HG03135 (cell line): ENCODE measurements at regions not wholly inside any gene's neighbourhood (a gene's known extent, or its start where the extent isn't known, plus 50 kb on each side); places are given as distances from the start of the nearest gene placed in this dataset.
A peak's percentile ranks its signal among the peaks of the same experiment; 100 is the strongest.
"Not testable (repeated sequence)": the region's sequence is repeated elsewhere in the genome, so short reads cannot be mapped to it uniquely, and the experiment has no call there.

Experiments
- ATAC-seq: cut with Tn5 transposase; IDR thresholded peaks from one replicate; pipeline ENCODE4 v1.9.1; 2021; ENCODE audit warnings: mild to moderate bottlenecking, moderate library complexity; ENCODE audit not compliant: unreplicated experiment

DNA sequence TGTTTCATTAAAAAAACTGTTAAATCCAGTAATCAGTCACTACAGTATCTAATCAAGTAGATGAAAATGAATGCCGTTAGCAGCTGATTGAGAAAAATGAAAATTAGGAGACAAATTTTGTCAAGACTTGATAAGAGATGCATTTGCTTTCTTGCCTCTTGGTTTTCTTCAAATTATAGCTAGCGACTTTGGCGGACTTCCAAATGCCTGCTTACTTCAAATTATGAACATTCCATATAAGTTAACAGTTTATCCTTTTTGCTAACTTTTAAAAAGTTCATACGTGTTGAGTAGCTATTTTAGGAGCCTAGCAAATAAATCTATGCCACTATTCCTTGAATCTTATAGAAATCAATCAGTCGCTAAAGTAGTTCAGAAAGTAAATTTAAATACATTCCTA, 58.8 kb downstream of the PPP4R3C start:
- ATAC-seq: no peak

- no peak for ATAC-seq
These were observed 64.0 kb downstream of the PPP4R3C start for GRCh38 chrX:27399146-27399456.

DNA sequence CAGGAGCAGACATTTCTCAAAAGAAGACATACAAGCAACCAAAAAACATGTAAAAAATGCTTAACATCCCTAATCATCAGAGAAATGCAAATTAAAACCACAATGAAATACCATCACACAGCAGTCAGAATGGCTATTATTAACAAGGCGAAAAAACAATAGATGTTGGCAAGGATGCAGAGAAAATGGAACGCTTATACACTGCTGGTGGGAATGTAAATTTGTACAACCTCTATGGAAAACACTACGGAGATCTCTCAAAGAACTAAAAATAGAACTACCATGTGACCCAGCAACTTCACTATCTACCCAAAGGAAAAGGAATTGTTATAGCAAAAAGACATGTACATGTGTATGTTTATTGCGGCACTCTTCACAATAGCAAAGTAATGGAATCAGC, 71.5 kb downstream of the PPP4R3C start:
- no peak for ATAC-seq

GRCh38 chrX:27381419-27381818, 81.7 kb downstream of the PPP4R3C start:
- no peak for ATAC-seq

GRCh38 chrX:27380163-27380845, 82.8 kb downstream of the PPP4R3C start:
- no peak for ATAC-seq

- no peak for ATAC-seq
These were observed 109.1 kb downstream of the PPP4R3C start for GRCh38 chrX:27354021-27354420.

- ATAC-seq: no peak
These were observed 112.7 kb downstream of the PPP4R3C start for GRCh38 chrX:27350476-27350875.

- peak; percentile 67 for ATAC-seq
These were observed 126.6 kb downstream of the PPP4R3C start for GRCh38 chrX:27336466-27337091.

GRCh38 chrX:27321632-27322031, 141.5 kb downstream of the PPP4R3C start:
- ATAC-seq: no peak

- ATAC-seq: no peak
These were observed 153.7 kb downstream of the PPP4R3C start for GRCh38 chrX:27309406-27309805.

DNA sequence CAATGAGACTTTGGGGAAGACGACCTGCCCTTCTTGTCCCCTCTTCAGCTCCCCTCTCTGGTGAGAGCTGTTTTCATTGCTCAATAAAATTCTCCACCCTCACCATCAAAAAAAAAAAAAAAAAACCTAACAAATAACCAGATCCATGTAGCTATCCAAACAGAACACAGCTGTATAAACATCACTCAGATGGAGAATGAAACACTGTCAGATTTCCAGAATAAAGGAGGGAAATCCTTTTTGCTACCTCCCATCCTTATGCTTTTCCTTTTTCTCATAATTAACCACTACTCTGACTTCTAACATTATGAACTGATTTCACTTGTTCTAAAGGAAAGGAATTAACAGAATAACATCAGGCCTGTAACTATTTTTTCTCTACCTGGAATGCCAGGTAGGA, 155.6 kb downstream of the PPP4R3C start:
- no peak for ATAC-seq

DNA sequence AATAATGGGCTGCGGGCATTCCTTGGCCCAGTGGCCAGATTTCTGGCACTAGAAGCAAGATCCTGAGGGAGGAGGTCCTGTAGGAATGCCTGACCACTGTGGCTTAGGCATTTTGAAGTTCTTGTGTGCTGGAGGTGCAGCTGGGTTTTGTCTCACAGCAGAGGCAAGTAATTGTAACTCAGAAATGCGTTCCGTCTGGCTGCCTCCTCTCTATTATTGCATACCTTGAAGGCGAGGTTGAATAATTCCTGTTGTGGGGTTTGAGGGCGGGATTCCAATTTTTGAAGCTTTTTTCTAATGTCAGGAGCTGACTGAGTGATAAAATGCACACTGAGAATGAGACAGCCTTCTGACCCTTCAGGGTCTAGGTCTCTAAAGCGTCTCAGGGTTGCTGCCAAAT, 170.6 kb downstream of the PPP4R3C start:
- ATAC-seq: not testable (repeated sequence)

DNA sequence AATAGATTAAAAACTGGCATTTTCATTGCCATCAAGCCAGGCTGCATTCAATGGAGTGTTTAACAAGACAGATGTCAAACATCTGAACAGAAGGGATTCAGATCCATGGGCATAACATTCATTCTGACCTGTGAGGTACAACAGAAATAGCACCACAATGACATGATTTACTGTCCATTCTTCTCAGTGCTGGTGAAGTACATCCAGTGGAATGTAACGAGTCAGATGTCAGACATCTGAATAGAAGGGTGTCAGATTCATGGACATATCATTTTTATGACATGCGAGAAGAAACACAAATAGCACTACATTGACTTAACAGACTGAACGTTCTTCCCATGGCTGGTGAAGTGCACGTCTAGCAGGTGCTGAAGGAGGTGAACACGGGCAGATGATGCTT, 186.4 kb downstream of the PPP4R3C start:
- ATAC-seq: no peak

- ATAC-seq: no peak
These were observed 208.5 kb downstream of the PPP4R3C start for GRCh38 chrX:27254656-27255055.

GRCh38 chrX:27251369-27251768, 211.8 kb downstream of the PPP4R3C start:
- ATAC-seq: no peak

DNA sequence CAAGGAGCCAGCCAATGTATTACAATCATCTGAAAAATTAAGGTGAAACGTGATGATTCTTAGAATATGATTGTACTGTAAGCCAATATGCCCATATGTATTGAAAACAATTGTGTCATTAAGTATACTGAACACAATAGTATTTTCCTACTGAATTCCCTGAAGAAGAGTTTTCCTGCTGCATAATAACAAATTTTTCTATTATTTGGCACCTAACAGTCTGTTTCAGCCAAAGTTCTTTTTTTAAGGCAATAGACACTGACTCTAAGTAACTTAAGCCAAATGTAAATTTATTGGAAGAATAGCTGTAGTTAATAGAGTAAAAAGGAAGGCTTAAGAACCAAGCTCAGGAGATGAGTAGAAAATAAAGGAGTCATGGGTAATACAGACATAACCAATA, 220.6 kb downstream of the PPP4R3C start:
- ATAC-seq: no peak

DNA sequence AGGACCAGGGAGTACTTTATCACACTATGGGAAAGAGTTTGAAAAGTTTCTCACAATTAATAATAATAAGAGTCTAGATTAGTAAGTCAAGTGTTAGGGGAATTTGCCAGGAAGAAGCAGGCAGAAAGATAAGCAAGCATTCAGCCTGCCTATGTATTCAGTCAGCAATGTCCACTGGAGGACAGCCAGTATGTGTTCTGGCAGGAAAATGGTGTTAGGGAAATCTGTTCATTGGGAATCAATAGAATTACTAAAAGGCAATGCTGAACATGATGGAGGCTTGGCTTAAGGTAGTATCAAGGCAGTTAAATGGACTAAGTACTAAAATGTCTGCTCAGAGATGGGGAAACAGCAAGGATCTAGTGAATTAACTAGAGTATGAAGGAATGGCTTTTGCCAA, 221.2 kb downstream of the PPP4R3C start:
- ATAC-seq: no peak

GRCh38 chrX:27240042-27240441, 223.1 kb downstream of the PPP4R3C start:
- ATAC-seq: not testable (repeated sequence)

DNA sequence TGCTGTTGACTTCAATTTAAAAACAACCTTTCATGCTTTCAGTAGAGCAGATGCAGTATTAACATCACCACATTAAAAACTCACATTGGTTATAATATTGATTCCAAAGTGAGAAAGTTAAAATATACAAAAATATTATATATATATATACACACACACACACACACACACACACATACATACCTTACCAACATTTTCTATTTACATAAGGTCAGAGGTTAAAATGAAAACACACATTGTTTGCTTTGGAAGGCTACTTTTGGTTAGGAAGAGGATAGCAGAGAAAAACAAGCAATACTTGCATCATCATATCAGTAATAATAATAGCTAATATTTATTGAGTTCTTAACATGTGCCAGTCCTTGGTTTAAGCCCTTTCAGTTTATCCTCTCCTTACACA, 226.5 kb downstream of the PPP4R3C start:
- ATAC-seq: no peak

GRCh38 chrX:27229721-27230120, 233.4 kb downstream of the PPP4R3C start:
- ATAC-seq: no peak

DNA sequence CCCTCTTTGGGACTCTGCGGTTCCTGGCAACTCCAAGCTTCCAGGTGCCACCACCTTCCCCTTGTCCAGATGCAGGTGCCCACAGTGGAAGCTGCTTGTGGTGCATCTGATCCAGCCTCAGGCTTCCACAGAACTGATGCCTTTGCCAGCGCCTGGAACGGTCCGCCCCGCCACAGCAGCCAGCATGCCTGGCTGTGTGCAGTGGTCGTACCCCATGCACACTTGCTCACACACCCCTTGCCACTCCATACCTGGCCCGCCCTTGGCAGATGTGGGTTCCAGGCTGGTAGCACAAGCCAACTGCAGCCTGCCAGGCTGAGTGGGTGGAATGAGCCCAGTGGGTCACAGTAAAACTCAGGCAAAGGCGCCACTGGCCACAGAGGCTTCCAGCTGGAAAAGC, 240.5 kb downstream of the PPP4R3C start:
- no peak for ATAC-seq

DNA sequence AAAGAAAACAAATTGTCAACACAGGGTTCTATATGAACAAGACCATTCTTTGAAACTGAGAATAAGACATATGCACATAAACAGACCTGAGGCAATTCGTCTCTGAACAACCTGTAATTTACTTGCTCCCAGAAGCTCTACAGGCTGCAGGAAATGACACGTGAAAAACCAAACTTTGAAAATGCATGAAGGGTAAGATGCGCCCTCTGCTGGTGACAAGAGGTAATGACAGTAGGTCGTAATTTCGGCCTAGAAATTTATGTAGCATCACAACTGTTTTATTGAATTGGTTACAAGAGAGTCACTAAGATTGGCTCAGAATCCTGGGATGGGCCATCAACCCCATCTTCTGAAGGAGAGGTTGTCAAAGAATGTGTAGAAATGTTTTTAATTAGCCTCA, 276.5 kb downstream of the PPP4R3C start:
- ATAC-seq: no peak

DNA sequence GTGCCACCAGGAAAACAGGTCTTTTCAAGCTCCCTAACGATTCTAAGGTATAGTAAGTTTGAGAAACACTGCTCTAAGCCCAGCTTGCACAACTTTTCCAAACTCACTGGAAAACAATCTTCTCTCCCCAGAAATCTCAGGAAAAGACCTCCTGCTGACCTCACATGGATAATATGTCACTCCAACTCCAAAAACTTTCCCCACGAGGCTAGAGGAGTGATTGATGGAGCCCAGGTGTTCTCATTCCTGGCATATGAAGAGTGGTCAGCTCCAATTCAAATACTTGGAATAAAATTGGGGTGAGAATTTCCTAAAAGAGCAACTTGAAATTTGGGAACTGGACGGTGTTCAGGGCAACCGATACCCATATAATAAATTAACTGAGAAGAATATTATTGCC, 299.9 kb downstream of the PPP4R3C start:
- no peak for ATAC-seq
